Activated CD8-positive, alpha-beta memory T cell treated with anti-CD3 and anti-CD28 coated beads, Interleukin-2, amount 50 U/mL, for 24 hours (primary cell): ENCODE measurements at regions not wholly inside any gene's neighbourhood (a gene's known extent, or its start where the extent isn't known, plus 50 kb on each side); places are given as distances from the start of the nearest gene placed in this dataset.
"Not testable (repeated sequence)": the region's sequence is repeated elsewhere in the genome, so short reads cannot be mapped to it uniquely, and the experiment has no call there.

Experiments used
- DNase-seq: peaks from one replicate; pipeline ENCODE4 v3.0.0-alpha.2; 2020; ENCODE audit errors: extremely low read depth

- DNase-seq = not testable (repeated sequence)
These were observed 506.3 kb downstream of the SOX11 start for GRCh38 chr2:6198370-6198919.

DNA sequence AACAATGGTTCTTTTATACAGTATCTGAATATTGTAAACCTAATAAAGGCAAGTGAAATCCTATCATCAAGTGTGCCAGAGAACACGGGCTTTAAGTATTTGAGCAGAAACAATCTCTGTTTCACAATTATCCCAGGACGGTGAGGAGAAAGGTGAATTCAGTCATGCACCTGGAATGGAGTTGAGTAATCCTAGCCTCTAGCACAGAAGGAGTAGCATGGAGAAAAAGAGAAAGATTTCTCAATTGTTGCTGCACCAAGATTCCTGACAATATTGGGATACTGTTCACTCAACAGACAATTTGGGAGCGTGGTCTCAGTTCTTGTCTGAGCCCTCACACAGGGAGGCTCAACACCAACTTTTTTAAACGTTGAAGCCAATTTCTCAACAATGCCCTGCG, 510.6 kb downstream of the SOX11 start:
- DNase-seq = no peak

DNA sequence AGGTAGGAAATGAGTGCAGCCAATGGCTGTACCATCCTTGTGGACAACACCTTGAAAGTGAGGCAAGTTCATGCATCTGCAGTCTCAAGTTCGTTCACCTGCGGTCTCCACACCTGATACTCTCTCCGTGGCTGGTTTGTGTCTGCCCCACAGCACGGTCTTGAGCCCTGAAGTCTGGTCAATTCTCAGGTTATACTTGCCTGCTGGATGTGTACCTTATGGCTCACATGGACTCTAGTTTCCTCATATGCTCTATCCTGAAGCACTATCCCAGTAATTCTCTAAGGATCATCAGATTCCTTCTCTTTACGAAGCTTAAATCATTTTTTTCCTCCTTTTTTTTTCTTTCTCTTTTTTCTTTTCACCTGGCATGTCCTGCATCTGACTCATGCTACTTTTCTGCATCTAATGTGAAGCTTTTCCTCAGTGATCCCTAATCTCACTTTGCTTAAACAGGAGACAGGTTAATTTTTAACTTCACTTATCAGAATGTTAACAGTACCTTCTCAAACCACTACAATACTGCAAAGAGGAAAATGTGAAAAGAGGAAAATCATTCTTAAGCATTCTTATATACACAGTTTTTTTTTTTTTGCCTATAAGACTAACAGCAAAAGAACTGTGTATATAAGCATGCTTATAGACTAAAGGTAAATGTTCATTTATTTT, 511.2 kb downstream of the SOX11 start:
- DNase-seq = no peak

DNA sequence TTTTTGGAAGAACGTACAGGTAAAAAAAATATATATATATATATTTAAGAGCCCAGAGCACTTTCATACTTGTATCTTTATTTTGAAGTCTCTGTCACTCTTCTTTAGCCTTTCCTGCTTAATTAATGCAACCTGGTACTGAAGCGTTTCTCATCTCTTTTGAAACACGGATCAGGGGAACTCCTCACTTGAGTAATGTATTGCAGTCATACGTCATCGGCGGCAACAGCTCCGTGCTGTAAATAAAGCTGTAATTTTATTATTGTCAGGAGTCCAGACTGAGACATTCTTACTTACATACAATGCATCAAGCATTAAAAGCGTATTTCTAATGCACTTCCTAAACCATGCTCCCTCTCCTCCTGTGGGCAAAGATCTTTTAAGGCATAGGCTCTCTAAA, 514.7 kb downstream of the SOX11 start:
- no peak for DNase-seq

GRCh38 chr2:6211236-6211635, 519.1 kb downstream of the SOX11 start:
- DNase-seq = no peak

DNA sequence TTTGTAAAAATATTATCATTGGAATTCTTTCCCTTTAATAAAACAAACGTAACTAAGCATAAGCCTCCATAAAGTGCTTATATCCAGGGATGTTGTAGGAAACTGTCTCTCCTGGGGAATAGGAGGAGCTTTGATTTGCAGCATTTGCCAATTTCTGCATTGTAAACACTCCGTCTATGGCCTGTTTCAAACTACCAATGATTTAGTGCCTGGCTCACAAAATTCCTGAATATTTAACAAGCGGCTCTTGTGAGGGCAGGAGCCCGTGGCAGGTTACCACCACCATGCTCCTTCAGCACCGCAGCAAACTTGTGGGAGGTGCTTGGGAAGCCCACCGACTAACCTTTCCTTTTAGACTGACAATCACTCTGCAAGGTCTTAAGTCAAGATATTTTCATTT, 520.3 kb downstream of the SOX11 start:
- DNase-seq = no peak

DNA sequence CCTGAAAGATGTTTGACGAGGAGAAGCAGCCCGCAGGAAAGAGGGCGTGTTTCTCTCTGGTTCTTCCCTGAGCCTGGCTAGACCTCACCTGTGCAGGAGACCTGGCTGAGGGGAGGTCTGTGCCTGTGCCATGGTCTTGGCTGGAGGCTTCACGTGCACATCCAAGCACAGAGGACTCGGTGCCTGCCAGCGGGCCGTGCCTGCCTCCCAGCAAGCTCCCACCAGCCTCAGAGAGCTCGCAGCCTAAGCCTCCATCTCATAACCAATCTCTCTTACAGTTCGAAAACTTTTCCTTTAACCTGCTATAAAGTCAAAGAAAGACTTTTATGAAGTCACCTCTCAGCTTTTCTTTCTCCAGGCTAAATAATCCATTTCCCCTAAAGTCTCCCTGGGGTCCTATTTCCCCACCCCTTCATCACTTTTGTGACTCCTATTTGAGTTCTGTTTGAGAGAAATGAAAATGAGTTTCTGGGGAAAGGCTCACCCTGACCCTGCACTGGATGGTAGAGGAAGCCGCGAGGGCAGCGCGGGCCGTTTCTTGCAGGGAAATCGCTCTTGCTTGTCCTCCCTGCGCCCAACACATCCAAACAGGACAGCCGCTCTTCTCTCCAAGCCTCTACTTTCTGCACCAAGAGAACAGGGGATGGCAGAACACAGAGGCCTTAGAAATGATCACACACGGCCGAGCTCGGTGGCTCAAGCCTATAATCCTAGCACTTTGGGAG, 521.0 kb downstream of the SOX11 start:
- DNase-seq = no peak

GRCh38 chr2:6214471-6214870, 522.3 kb downstream of the SOX11 start:
- no peak for DNase-seq

DNA sequence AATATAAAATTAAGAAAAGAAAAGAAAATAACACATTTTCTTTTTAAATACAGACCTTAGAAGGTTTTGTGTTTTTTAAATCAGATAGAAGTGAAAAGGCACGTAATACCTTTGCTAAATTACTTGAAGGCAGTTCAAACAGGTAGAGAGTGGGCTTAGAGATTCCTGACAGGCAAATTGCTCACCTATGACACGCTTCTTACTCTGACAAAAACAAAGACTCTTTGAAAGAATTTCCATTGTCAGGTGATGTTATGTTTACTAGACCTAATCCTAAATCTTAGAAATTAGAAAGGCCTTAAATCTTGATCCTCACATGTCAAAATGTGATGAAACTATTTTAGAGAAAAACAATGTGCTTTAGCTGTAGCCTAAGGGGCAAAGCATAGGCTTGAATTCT, 522.9 kb downstream of the SOX11 start:
- no peak for DNase-seq

DNA sequence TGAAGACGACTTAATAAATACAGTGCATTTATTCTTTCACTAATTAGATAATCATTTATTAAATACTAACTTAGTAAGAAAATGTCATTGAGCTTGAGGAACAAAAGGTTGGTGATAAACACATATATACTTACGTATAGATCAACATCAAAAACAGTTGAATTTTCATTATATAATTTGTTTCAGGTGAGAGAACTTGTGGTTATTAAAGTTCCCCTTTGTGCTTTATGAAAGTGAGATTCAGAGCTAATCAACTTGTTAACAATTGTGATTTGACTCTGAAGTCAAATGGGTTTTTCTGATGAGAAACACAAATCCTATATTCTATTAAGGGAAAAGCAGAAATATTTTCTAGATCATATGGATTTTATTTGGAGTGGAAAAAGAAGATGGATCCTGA, 524.0 kb downstream of the SOX11 start:
- no peak for DNase-seq

- DNase-seq = no peak
These were observed 526.7 kb downstream of the SOX11 start for GRCh38 chr2:6218926-6219325.

DNA sequence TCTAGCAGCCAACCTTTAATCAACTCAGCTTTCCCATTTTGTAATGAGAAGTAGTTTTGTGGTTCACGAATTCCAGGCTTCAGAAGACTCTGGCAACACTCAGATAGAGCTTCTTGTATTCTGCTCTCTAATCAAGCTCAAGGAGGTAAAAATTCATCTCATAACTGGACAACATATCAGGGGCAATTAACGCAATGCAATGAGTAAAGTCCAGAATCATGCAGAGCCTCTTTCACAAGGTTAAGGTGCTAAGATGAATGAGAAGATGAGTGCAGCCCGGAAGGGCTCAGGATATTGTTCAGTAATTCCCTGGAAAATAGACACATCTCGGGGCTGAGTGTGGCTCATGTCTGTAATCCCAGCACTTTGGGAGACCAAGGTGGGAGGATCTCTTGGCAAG, 527.7 kb downstream of the SOX11 start:
- DNase-seq = no peak

- no peak for DNase-seq
These were observed 530.1 kb downstream of the SOX11 start for GRCh38 chr2:6222296-6222695.

GRCh38 chr2:6224267-6224666, 532.1 kb downstream of the SOX11 start:
- no peak for DNase-seq

- no peak for DNase-seq
These were observed 536.1 kb downstream of the SOX11 start for GRCh38 chr2:6228251-6228650.

GRCh38 chr2:6231166-6231565, 539.0 kb downstream of the SOX11 start:
- DNase-seq = no peak

- DNase-seq = no peak
These were observed 541.8 kb downstream of the SOX11 start for GRCh38 chr2:6233993-6234392.

DNA sequence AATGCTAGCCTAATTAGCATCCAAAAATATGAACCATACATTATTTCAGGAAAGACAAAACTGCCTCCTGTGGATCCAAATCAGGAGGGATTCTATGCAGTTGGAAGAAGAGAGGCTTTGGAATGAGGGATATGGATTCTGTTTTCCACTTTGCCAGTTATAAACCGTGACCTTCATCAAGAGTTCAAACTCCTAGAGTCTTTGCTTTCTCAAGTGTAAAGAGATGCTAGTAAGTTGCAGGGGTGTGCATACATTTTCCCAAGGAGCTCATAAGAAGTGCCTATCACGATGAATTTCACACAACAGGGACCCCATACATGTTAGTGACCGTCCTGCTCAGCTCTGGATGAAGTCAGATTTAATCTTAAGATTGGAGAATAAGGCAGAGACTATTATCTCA, 542.5 kb downstream of the SOX11 start:
- no peak for DNase-seq

- DNase-seq = no peak
These were observed 544.1 kb downstream of the SOX11 start for GRCh38 chr2:6236317-6236716.

DNA sequence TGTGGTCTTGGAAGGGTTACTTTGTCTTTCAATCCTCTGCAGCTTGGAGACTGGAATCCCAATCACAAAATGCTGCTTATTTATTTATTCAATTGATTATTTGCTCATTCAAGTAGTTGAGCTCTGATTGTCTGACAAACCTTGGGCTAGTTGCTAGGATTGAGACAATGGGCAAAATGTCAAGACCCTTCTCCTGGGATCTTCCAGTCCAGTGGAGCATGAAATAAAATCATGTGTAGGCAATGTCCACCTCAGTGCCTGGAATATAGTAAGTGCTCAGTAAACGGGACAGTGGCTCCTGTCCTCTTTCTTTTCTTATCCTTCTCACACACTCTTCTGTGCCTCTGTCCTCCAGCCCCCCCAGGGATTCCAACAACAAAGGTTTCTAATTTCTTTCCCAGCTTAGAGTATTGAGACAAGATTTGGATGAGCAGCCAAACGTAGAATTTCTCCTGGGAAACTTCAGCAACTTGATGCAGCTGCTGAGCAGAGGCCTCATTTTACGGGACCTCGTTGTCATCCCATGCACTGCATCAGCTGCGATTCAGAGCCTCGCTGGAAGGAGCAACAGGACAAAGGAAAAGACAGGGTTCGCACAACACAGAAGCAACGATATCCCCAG, 545.0 kb downstream of the SOX11 start:
- DNase-seq = no peak

DNA sequence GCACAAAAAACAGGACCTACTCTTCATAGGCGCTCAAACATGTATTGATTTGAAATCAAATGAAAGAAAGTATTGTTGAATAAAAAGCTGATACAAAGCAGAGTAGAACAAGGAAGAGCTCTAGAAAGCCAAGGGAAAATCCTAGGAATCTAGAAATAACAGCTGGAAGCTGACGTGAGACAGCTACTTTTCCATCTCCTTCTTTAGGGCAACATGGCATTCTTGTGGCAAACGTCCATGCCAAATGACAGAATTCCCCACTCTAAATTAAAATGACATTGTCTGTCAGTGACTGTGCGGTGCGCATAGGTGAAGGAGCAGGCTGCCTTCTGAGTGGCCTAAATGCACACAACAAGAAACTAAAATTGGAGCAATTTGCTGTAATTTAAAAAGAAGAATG, 557.4 kb downstream of the SOX11 start:
- DNase-seq = no peak

DNA sequence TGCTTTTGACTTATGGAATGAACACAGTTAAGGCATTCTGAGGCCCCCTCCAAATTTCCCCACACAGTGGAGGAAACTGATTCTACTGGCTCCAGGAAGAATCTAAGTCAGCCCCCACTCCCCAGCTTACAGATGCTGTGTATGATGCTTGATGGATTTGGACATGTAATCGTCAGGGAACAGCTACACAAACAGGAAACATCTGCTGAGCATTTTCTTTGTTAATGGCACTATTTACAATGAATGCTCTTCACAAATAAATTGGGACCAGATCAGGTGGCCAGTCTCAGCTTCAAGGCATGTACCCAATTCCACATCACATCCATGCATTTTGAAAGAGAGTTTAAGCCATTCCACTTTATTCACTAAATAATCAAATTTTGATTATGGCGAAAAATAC, 562.3 kb downstream of the SOX11 start:
- DNase-seq = no peak

- DNase-seq = no peak
These were observed 572.0 kb downstream of the SOX11 start for GRCh38 chr2:6264198-6264597.
